ENCODE measurements at regions not wholly inside any gene's neighbourhood (a gene's known extent, or its start where the extent isn't known, plus 50 kb on each side); places are given as distances from the start of the nearest gene placed in this dataset.

GRCh38 chr11:37748641-37749040 lies 1150.6 kb upstream of the RAG2 start:
- TF ChIP-seq, protein P1, sequence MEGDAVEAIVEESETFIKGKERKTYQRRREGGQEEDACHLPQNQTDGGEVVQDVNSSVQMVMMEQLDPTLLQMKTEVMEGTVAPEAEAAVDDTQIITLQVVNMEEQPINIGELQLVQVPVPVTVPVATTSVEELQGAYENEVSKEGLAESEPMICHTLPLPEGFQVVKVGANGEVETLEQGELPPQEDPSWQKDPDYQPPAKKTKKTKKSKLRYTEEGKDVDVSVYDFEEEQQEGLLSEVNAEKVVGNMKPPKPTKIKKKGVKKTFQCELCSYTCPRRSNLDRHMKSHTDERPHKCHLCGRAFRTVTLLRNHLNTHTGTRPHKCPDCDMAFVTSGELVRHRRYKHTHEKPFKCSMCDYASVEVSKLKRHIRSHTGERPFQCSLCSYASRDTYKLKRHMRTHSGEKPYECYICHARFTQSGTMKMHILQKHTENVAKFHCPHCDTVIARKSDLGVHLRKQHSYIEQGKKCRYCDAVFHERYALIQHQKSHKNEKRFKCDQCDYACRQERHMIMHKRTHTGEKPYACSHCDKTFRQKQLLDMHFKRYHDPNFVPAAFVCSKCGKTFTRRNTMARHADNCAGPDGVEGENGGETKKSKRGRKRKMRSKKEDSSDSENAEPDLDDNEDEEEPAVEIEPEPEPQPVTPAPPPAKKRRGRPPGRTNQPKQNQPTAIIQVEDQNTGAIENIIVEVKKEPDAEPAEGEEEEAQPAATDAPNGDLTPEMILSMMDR (IDR thresholded peaks at IDR 0.05), result no peak
- Histone ChIP-seq H3K27ac (no peak overlapping the region), H3K4me3 (no peak overlapping the region)
- DNase-seq (ENCODE audit: low spot score), result no peak

DNA sequence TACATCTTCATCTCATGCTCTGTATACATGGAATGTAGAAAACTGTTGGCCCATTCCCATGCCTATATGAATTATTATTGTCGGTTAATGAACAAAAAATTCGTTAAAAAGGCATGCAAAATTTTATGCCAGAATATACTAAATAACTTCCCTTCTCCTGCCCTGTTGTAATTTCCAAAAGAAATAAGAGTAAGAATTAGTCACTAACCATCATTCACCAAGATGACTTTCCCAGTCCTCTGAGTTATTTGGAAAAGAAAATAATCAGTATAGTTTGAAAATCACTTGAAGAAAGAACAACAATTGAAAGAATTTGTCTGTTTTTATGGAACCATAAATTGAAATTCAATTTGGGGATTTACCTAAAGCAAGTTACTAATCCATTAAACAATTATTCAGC lies 1149.1 kb upstream of the RAG2 start:
- no peak overlapping the region for H3K4me3 ChIP-seq
- TF ChIP-seq, protein P1 (IDR thresholded peaks at IDR 0.05), result no peak
- no peak for DNase-seq (ENCODE audit: low spot score)
- no peak overlapping the region for H3K27ac ChIP-seq

- H3K4me3 ChIP-seq, result no peak overlapping the region
- DNase-seq (ENCODE audit: low spot score), result no peak
- TF ChIP-seq, protein P1 (IDR thresholded peaks at IDR 0.05), result no peak
- no peak overlapping the region for H3K27ac ChIP-seq
Measured at GRCh38 chr11:37727371-37727770, 1129.3 kb upstream of the RAG2 start.

DNA sequence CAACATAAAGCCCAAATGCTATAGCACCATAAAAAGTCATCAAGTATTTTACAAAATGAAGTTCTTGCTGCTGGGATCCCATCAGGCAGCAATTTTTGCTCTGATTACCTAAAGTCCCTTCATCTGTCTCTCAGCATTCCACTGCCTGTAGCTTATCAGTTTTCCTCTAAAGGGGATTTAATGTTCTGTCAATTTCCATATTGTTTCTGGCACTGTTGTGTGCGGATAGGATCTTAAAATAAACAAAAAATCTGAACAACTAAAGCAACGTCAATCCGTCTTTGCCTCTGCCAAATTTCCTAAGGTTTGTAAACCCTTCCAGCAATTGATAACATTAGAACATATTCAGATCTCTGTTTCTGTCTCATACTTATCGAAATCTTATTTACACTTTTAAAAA lies 1126.3 kb upstream of the RAG2 start:
- DNase-seq (ENCODE audit: low spot score), result no peak
- TF ChIP-seq, protein P1 (IDR thresholded peaks at IDR 0.05), result no peak
- Histone ChIP-seq H3K27ac (no peak overlapping the region), H3K4me3 (no peak overlapping the region)

GRCh38 chr11:37721485-37721884 lies 1123.4 kb upstream of the RAG2 start:
- DNase-seq (ENCODE audit: low spot score), result no peak
- H3K4me3 ChIP-seq, result no peak overlapping the region
- TF ChIP-seq, protein P1 (IDR thresholded peaks at IDR 0.05), result no peak
- no peak overlapping the region for H3K27ac ChIP-seq

DNA sequence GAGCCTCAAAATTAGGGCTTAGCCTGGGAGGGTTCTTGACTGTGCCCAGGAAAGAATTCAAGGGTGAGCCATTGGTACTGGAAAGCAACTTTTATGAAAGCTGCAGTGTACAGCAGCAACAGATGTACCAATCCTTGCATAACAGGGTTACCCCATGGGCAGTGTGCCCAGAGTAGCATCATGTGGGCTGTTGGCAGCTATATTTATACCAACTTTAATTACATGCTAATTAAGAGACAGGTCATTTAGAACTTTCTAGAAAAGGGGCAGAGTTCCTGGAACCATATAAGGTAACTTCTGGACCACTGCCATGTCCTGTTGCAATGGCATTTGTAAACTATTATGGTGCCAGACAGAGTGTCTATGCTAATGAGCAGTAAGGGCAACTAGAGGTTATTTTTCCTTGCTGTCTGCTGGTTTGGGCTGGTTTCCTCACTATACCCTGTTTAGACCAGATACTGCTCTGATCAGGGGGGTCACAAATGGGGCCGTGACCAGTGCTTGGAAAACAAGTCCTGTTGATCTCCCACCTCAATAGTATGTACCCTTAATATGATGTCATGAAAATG lies 1120.5 kb upstream of the RAG2 start:
- TF ChIP-seq, protein P1 (IDR thresholded peaks at IDR 0.05), result no peak
- no peak for DNase-seq (ENCODE audit: low spot score)
- H3K4me3 ChIP-seq, result no peak overlapping the region
- no peak overlapping the region for H3K27ac ChIP-seq

DNA sequence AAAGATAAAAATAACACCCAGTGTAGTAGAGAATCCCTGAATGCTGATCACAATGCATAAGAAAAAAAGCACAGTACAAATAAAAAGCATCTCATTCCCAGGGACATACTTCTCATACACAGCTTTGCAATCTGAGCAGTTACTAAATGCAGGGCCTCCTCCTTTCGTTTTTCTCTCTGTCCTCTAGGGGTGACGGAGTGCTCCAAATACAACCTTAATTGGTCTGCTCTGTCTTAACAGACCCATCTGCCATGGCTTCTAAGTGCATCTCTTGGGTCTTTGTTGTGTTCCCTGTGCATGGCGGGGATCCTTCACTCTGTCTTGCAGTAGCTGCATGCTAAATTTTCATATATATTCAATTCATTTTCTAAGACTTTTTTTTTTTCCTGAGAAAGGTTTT lies 1114.2 kb upstream of the RAG2 start:
- Histone ChIP-seq H3K4me3 (no peak overlapping the region), H3K27ac (no peak overlapping the region)
- TF ChIP-seq, protein P1 (IDR thresholded peaks at IDR 0.05), result no peak
- DNase-seq (ENCODE audit: low spot score), result no peak

All from coronary artery (tissue), 2 donors.